ENCODE measurements at regions not wholly inside any gene's neighbourhood (a gene's known extent, or its start where the extent isn't known, plus 50 kb on each side); places are given as distances from the start of the nearest gene placed in this dataset.
"Not testable (repeated sequence)": the region's sequence is repeated elsewhere in the genome, so short reads cannot be mapped to it uniquely, and the experiment has no call there.

DNA sequence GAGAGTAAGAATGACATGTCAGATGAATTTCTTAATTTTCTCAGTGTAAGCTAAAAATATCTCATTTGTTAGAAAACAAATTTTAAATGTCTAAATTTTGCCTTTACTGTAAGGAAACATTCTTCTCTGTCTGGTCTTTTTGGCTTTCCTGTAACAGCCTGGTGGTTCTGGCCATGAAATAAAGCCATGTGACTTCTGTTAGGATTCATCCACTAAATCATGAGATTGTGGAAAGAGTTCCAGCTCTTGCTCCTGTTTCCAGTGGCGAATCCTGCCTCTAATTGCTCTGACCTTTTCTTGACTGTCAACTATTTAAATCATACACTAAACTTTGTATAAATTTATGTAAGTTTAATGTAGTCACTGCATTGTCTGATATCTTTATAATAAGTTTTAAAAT is 398.5 kb upstream of the AKR1E2 start:
- H3K4me3 ChIP-seq (ENCODE audit: low read depth, low read length), result no peak overlapping the region
- CTCF ChIA-PET, result interaction anchor here (0.8 to 1.2 kb wide), 2 partner anchors 9 kb away, joined by 3 read pairs; no protein-coding TSS in a partner anchor
- TF ChIP-seq, protein P1, sequence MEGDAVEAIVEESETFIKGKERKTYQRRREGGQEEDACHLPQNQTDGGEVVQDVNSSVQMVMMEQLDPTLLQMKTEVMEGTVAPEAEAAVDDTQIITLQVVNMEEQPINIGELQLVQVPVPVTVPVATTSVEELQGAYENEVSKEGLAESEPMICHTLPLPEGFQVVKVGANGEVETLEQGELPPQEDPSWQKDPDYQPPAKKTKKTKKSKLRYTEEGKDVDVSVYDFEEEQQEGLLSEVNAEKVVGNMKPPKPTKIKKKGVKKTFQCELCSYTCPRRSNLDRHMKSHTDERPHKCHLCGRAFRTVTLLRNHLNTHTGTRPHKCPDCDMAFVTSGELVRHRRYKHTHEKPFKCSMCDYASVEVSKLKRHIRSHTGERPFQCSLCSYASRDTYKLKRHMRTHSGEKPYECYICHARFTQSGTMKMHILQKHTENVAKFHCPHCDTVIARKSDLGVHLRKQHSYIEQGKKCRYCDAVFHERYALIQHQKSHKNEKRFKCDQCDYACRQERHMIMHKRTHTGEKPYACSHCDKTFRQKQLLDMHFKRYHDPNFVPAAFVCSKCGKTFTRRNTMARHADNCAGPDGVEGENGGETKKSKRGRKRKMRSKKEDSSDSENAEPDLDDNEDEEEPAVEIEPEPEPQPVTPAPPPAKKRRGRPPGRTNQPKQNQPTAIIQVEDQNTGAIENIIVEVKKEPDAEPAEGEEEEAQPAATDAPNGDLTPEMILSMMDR (IDR thresholded peaks at IDR 0.05; ENCODE audit: insufficient read depth, low read length, missing control alignments), result no peak
- POLR2A ChIA-PET, result interaction anchor here (0.6 kb wide), 1 partner anchor 643 kb away, joined by 3 read pairs; no protein-coding TSS in a partner anchor
- DNase-seq (ENCODE audit: low read depth, low spot score), result no peak

DNA sequence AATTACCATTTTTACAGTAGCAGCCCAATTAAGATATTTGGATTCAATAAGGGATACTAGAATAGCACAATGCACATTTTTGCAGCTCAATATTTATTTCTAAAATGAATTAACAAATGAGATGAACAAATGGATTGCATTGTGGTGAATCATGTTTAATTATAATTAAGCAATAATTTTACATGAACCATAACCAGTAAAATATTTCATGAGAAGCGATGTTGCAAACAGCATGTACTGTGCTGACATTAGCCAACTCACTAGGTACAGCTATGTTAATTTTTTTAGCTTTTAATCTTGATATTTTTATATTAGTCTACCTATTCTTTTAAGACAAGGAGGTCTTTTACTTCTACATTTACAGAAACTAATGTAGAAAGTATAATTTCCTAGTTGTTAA is 399.1 kb upstream of the AKR1E2 start:
- POLR2A ChIA-PET, result no interaction called here
- no peak for DNase-seq (ENCODE audit: low read depth, low spot score)
- TF ChIP-seq, protein P1 (IDR thresholded peaks at IDR 0.05; ENCODE audit: insufficient read depth, low read length, missing control alignments), result no peak
- CTCF ChIA-PET, result interaction anchor here (0.8 kb wide), 1 partner anchor 9 kb away, joined by 3 read pairs; no protein-coding TSS in a partner anchor
- no peak overlapping the region for H3K4me3 ChIP-seq (ENCODE audit: low read depth, low read length)

DNA sequence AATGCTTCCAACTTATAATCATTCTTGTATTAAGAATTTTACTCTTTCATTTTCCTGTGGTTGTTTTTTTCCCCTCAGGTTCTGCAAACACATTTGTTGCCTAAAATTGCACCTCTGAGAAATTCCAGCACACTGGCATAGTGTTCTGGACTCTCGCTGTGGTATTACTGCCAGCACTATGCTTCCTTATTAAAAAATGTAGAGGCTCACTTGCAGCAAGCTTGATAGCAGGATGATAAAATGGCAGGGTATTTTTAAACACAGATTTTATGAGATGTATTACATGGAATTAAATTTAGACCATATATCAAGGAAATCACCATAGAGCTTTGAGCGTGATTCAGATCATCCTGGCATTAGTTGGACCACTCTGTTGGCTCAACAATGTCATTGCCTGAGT is 416.7 kb upstream of the AKR1E2 start:
- TF ChIP-seq, protein P1 (IDR thresholded peaks at IDR 0.05; ENCODE audit: insufficient read depth, low read length, missing control alignments), result no peak
- H3K4me3 ChIP-seq (ENCODE audit: low read depth, low read length), result no peak overlapping the region
- ChIA-PET CTCF (interaction anchor here (0.7 kb wide), 1 partner anchor 386 kb away, joined by 3 read pairs; no protein-coding TSS in a partner anchor), POLR2A (no interaction called here)
- DNase-seq (ENCODE audit: low read depth, low spot score), result no peak

DNA sequence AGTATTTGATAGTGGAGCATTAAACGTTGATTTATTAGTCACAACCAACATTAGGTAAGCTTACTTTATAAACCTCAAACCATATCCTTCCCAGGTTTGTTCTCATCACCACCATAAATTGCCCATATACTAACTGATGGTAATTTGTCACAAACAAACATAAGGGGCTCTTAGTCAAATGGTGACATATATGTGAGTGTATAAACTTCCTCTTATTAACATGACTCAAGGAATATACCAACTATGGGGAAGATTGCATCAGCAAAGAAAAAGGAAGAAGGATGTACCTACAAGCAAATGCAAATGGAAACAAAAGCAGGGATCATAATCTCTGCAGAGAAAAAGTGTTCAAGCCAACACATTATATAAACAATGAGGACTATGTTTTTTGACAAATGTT is 418.2 kb upstream of the AKR1E2 start:
- ChIA-PET CTCF (no interaction called here), POLR2A (no interaction called here)
- H3K4me3 ChIP-seq (ENCODE audit: low read depth, low read length), result no peak overlapping the region
- no peak for DNase-seq (ENCODE audit: low read depth, low spot score)
- TF ChIP-seq, protein P1 (IDR thresholded peaks at IDR 0.05; ENCODE audit: insufficient read depth, low read length, missing control alignments), result no peak

DNA sequence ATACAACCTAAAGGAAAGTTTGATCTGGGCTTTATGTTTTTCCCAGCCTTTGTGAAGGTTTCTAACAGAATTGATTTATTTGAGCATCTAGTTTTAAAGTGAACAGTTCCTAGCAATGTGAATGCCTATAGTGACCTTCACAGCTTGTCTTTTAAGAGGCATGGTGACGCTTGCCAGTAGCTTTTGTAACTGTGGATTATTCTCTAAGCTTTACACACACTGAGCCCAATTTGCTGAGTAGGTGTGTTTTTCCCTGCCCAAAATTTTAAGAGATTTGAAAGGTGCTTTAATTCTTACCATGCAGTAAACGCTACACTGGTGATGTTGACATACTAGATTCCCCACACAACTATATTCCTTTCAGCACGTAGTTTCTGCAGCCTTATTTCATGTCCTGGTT is 420.2 kb upstream of the AKR1E2 start:
- ChIA-PET POLR2A (no interaction called here), CTCF (no interaction called here)
- H3K4me3 ChIP-seq (ENCODE audit: low read depth, low read length), result no peak overlapping the region
- no peak for DNase-seq (ENCODE audit: low read depth, low spot score)
- TF ChIP-seq, protein P1 (IDR thresholded peaks at IDR 0.05; ENCODE audit: insufficient read depth, low read length, missing control alignments), result no peak

DNA sequence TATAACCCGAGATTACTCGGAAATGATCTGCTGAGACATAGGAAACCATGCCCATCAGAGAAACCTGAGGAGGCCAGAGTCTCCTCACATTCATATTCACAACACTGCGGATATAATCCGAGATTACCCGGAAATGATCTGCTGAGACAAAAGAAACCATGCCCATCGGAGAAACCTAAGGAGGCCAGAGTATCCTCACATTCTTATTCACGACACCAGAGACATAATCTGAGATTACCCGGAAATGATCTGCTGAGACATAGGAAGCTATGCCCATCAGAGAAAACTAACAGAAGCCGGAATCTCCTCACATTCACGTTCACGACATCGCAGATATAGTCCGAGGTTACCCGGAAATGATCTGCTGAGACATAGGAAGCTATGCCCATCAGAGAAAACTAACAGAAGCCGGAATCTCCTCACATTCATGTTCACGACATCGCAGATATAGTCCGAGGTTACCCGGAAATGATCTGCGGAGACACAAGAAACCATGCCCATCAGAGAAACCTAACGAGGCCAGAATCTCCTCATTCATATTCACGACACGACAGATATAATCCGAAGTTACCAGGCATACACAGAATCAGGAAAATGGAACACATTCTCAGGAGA is 422.3 kb upstream of the AKR1E2 start:
- no peak overlapping the region for H3K4me3 ChIP-seq (ENCODE audit: low read depth, low read length)
- POLR2A ChIA-PET, result no interaction called here
- no peak for DNase-seq (ENCODE audit: low read depth, low spot score)
- TF ChIP-seq, protein P1 (IDR thresholded peaks at IDR 0.05; ENCODE audit: insufficient read depth, low read length, missing control alignments), result no peak
- CTCF ChIA-PET, result interaction anchor here (1.2 kb wide), 1 partner anchor 16 kb away, joined by 3 read pairs; no protein-coding TSS in a partner anchor

DNA sequence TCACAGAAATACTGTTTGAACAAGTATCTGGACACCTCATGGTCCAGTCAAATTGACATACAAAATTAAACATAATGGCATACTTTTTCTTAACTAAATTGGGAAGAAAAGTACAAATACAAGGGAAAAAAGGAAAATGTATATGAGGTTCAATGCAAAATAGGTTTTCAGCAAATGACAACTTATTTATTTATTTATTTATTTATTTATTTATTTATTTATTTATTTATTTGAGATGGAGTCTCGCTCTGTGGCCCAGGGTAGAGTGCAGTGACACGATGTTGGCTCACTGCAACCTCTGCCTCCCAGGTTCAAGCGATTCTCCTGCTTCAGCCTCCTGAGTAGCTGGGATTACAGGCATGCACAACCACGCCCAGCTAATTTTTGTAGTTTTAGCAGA is 424.9 kb upstream of the AKR1E2 start:
- CTCF ChIA-PET, result interaction anchor here (2.8 kb wide), 1 partner anchor 12 kb away, joined by 6 read pairs; no protein-coding TSS in a partner anchor
- POLR2A ChIA-PET; DNase-seq (ENCODE audit: low read depth, low spot score); H3K4me3 ChIP-seq (ENCODE audit: low read depth, low read length): not testable (repeated sequence)

Measured in AG04449 (cell line).